ENCODE measurements at regions not wholly inside any gene's neighbourhood (a gene's known extent, or its start where the extent isn't known, plus 50 kb on each side); places are given as distances from the start of the nearest gene placed in this dataset.

GRCh38 chr6:21537637-21538036, 55.9 kb upstream of the SOX4 start:
- no peak overlapping the region for H3K27ac ChIP-seq (ENCODE audit: low read length)

GRCh38 chr6:21538186-21538798, 55.3 kb upstream of the SOX4 start:
- WGBS = 66% methylated on average over 5 of the region's 5 CpGs
- no peak for DNase-seq
- H3K4me1 ChIP-seq (ENCODE audit: control insufficient read depth, insufficient read depth, low read length) = no peaks in the 10 kb centered on the region
- no peaks in the 10 kb centered on the region for H3K9me3 ChIP-seq (ENCODE audit: control insufficient read depth, low read length)
- H3K27ac ChIP-seq (ENCODE audit: low read length) = no peak overlapping the region
- H3K4me3 ChIP-seq (ENCODE audit: low read length) = no peak overlapping the region
- peak in 1 of 2 donors; percentile 50 for ATAC-seq
- intact Hi-C loops (cut with DNase I) = no loop called here
- H3K27me3 ChIP-seq (ENCODE audit: control insufficient read depth, insufficient read depth) = no peaks in the 10 kb centered on the region

More at GRCh38 chr6:21537637-21538036, 55.9 kb upstream of the SOX4 start:
- H3K27me3 ChIP-seq (ENCODE audit: control insufficient read depth, insufficient read depth) = no peaks in the 10 kb centered on the region
- DNase-seq (no peak), ATAC-seq (no peak)
- no peaks in the 10 kb centered on the region for H3K9me3 ChIP-seq (ENCODE audit: control insufficient read depth, low read length)
- no peaks in the 10 kb centered on the region for H3K4me1 ChIP-seq (ENCODE audit: control insufficient read depth, insufficient read depth, low read length)
- H3K4me3 ChIP-seq (ENCODE audit: low read length) = no peak overlapping the region
- intact Hi-C loops (cut with DNase I) = no loop called here
- WGBS = 58% methylated on average over 2 of the region's 2 CpGs

GRCh38 chr6:21539621-21540100, 53.9 kb upstream of the SOX4 start:
- no peak overlapping the region for H3K4me3 ChIP-seq (ENCODE audit: low read length)
- intact Hi-C loops (cut with DNase I) = no loop called here
- no peaks in the 10 kb centered on the region for H3K27me3 ChIP-seq (ENCODE audit: control insufficient read depth, insufficient read depth)
- DNase-seq (no peak), ATAC-seq (no peak)
- H3K27ac ChIP-seq (ENCODE audit: low read length) = no peak overlapping the region
- H3K4me1 ChIP-seq (ENCODE audit: control insufficient read depth, insufficient read depth, low read length) = no peaks in the 10 kb centered on the region
- 51% methylated on average over 4 of the region's 4 CpGs for WGBS
- no peaks in the 10 kb centered on the region for H3K9me3 ChIP-seq (ENCODE audit: control insufficient read depth, low read length)
